C4-2B (cell line): ENCODE measurements at regions not wholly inside any gene's neighbourhood (a gene's known extent, or its start where the extent isn't known, plus 50 kb on each side); places are given as distances from the start of the nearest gene placed in this dataset.

ENCODE experiments used
- ZFX ChIP-seq: fragments of 450-650 bp; IDR thresholded peaks from 2 replicates; pipeline ENCODE4 v1.6.1; 2017
- TF ChIP-seq, protein P1 (sequence below): fragments of 450-650 bp; conservative IDR thresholded peaks from 2 replicates; pipeline ENCODE4 v1.5.1; 2017; ENCODE audit warnings: mild to moderate bottlenecking

DNA sequence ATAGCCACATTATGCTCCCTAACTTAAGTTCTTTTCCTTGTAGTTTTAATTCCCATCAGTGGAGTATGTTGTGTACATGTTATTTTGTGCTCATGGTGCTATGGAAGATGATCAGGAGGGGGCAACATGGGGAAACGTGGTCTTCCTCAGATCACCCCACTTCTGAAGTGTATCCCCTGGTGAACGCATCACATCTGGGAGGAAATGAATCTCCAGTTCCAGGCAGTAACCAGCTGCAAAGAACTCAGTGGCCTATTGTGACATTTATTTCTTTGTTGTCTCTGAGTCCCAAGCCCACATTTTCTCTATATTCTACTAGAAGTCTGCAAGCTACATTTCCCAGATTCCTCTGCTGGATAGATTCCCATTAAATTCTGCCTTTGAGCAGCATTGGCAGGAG lies 217.0 kb downstream of the SATB1 start:
- TF ChIP-seq, protein P1, sequence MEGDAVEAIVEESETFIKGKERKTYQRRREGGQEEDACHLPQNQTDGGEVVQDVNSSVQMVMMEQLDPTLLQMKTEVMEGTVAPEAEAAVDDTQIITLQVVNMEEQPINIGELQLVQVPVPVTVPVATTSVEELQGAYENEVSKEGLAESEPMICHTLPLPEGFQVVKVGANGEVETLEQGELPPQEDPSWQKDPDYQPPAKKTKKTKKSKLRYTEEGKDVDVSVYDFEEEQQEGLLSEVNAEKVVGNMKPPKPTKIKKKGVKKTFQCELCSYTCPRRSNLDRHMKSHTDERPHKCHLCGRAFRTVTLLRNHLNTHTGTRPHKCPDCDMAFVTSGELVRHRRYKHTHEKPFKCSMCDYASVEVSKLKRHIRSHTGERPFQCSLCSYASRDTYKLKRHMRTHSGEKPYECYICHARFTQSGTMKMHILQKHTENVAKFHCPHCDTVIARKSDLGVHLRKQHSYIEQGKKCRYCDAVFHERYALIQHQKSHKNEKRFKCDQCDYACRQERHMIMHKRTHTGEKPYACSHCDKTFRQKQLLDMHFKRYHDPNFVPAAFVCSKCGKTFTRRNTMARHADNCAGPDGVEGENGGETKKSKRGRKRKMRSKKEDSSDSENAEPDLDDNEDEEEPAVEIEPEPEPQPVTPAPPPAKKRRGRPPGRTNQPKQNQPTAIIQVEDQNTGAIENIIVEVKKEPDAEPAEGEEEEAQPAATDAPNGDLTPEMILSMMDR, result no peak
- no peak for TF ChIP-seq ZFX
